Right lobe of liver (tissue), 6 donors: ENCODE measurements at regions not wholly inside any gene's neighbourhood (a gene's known extent, or its start where the extent isn't known, plus 50 kb on each side); places are given as distances from the start of the nearest gene placed in this dataset.

ENCODE experiments used
- ATAC-seq, 4 donors: fragments of 200-7000 bp; cut with Tn5 transposase; one replicate each; pipeline ENCODE4 v1.9.1; 2020; ENCODE audit warnings: mild to moderate bottlenecking in 4 of 4, moderate library complexity in 4 of 4
- DNase-seq, 3 donors: peaks; one replicate each; pipeline ENCODE4 v3.0.0-alpha.2; 2020
- H3K27ac ChIP-seq, 3 donors: fragments of 200-600 bp; one replicate each; pipeline ENCODE4 v1.8.0; 2022
- H3K27me3 ChIP-seq, 2 donors: fragments of 200-600 bp; one replicate each; pipeline ENCODE4 v1.8.0; 2022
- H3K36me3 ChIP-seq, 4 donors: fragments of 200-600 bp; sonication (generic) in 1 of 4; one replicate each; pipeline versions ENCODE4 v1.5.1 to v1.8.0; 2017 to 2022; ENCODE audit warnings: control low read depth in 1 of 4
- H3K4me1 ChIP-seq, 4 donors: fragments of 200-600 bp; sonication (generic) in 1 of 4; one replicate each; pipeline versions ENCODE4 v1.5.1 to v1.8.0; 2017 to 2022; ENCODE audit warnings: control low read depth in 1 of 4
- H3K4me3 ChIP-seq, 3 donors: fragments of 200-600 bp; one replicate each; pipeline ENCODE4 v1.8.0; 2022
- H3K9me3 ChIP-seq, 4 donors: fragments of 200-600 bp; sonication (generic) in 1 of 4; one replicate each; pipeline versions ENCODE4 v1.5.1 to v1.8.0; 2017 to 2022; ENCODE audit warnings: control low read depth in 1 of 4
- POLR2A ChIP-seq: fragments of 450-650 bp; IDR thresholded peaks from one replicate; pipeline ENCODE4 v1.6.1; 2017; ENCODE audit warnings: antibody characterized with exemption, mild to moderate bottlenecking
- whole genome bisulfite sequencing: methylation state at CpG from one replicate; pipeline ENCODE4 v1.1.6; 2018; ENCODE audit warnings: low coverage, low lambda C conversion rate; ENCODE audit not compliant: insufficient coverage; ENCODE audit errors: missing lambda C conversion rate; 5-methylcytosine and 5-hydroxymethylcytosine counted together
- intact Hi-C, 2 donors: fragments of 100-400 bp; cut with DNase I; formaldehyde crosslinking; loops; one replicate each; pipeline versions ENCODE4 v1.11.2 to v1.14.1; 2022
- small RNA-seq, 2 experiments: library from RNA; depleted of rRNA; stranded (forward); fragments of <200 nt; gene quantifications; one replicate each; pipeline ENCODE3, GENCODE V24; 2016
- TF ChIP-seq, protein P1 (sequence below), 4 donors: fragments of 200-600 bp in 3 of 4; fragments of 450-650 bp in 1 of 4; IDR thresholded peaks; one replicate each; pipeline versions ENCODE4 v1.5.1 to v1.8.0; 2016 to 2022; ENCODE audit warnings: antibody characterized with exemption in 4 of 4, mild to moderate bottlenecking in 2 of 4
- donor health status: DM: no; HTN: yes; CAD: no.
- donor health status: DM: no; HTN: no; CAD: no.
- donor health status: DM: no; HTN: no; CAD: no.
- donor health status: DM: no; HTN: yes; CAD: no.
- donor health status: DM: no; HTN: yes; CAD: no.

DNA sequence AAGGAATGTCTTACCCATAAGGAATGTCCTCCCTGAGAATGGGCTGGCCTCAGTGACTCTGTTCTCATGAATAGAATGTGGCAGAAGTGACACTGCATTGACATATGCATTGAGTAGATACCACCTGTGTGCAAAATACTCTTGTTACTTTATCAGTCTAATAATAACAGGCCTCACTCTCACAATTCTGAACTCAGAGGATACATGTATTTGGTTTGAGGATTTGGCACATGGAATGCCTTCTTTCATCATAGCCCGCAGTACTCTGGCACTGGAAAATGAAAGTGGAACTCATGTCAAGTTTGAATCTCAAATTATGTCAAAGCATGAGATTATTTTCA is 52.9 kb upstream of the PLCB4 start:
- H3K9me3 ChIP-seq, result no peaks in the 10 kb centered on the region
- H3K27ac ChIP-seq, result no peak overlapping the region
- no peak for TF ChIP-seq POLR2A
- TF ChIP-seq, protein P1, sequence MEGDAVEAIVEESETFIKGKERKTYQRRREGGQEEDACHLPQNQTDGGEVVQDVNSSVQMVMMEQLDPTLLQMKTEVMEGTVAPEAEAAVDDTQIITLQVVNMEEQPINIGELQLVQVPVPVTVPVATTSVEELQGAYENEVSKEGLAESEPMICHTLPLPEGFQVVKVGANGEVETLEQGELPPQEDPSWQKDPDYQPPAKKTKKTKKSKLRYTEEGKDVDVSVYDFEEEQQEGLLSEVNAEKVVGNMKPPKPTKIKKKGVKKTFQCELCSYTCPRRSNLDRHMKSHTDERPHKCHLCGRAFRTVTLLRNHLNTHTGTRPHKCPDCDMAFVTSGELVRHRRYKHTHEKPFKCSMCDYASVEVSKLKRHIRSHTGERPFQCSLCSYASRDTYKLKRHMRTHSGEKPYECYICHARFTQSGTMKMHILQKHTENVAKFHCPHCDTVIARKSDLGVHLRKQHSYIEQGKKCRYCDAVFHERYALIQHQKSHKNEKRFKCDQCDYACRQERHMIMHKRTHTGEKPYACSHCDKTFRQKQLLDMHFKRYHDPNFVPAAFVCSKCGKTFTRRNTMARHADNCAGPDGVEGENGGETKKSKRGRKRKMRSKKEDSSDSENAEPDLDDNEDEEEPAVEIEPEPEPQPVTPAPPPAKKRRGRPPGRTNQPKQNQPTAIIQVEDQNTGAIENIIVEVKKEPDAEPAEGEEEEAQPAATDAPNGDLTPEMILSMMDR (IDR thresholded peaks at IDR 0.05), result no peak
- no peaks in the 10 kb centered on the region for H3K36me3 ChIP-seq
- no peak overlapping the region for H3K4me3 ChIP-seq
- no peaks in the 10 kb centered on the region for H3K27me3 ChIP-seq
- 46% methylated on average over 1 of the region's 1 CpG for WGBS
- intact Hi-C loops, result no loop called here
- ATAC-seq (no peak), DNase-seq (no peak)
- H3K4me1 ChIP-seq, result no peaks in the 10 kb centered on the region

DNA sequence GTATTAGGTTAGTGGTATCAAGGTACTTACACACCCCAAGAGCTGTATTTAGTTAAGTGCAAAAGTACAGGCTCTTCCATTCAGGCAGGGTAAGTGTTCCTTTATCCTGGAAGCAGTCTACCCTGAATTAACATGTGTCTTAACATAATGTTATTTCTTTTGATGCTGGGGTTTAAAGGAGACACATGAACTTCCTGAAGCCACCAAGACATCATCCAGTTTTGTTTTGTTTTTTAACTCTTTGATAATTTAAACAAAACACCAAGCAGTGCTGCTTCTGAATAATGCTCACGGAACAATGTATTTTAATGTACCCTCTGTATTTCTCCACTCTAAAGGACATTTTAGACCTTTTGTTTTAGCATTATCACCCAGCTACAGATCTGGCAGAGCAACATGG is 50.5 kb upstream of the PLCB4 start:
- TF ChIP-seq POLR2A, result no peak
- TF ChIP-seq, protein P1 (IDR thresholded peaks at IDR 0.05), result no peak
- Histone ChIP-seq H3K4me3 (no peak overlapping the region), H3K4me1 (no peaks in the 10 kb centered on the region), H3K36me3 (no peaks in the 10 kb centered on the region), H3K27me3 (no peaks in the 10 kb centered on the region), H3K27ac (no peak overlapping the region), H3K9me3 (no peaks in the 10 kb centered on the region)
- 56% methylated on average over 1 of the region's 1 CpG for WGBS
- intact Hi-C loops, result no loop called here
- no peak for DNase-seq
- ATAC-seq, result no peak

Small RNAs in the stretch of these regions (small RNA-seq; reads per million reads assigned to genes)
- gene RF00017, result 0 reads per million in 2 experiments
